Liver (tissue), 8 donors: ENCODE measurements at regions not wholly inside any gene's neighbourhood (a gene's known extent, or its start where the extent isn't known, plus 50 kb on each side); places are given as distances from the start of the nearest gene placed in this dataset.

Experiments
- DNase-seq: peaks from one replicate; pipeline ENCODE4 v3.0.0-alpha.2; 2017; ENCODE audit warnings: low spot score
- H3K27ac ChIP-seq, 2 donors: one replicate each; pipeline ENCODE4 v1.7.0; 2013; ENCODE audit warnings: inconsistent platforms in 2 of 2, low read length in 2 of 2, control low read depth in 1 of 2, low read depth in 1 of 2, mild to moderate bottlenecking in 1 of 2
- H3K27me3 ChIP-seq, 4 donors: one replicate each; pipeline versions ENCODE4 v1.6.1 to v1.7.0; 2013; ENCODE audit warnings: low read length in 3 of 4, inconsistent platforms in 1 of 4, mild to moderate bottlenecking in 1 of 4, moderate library complexity in 1 of 4; ENCODE audit not compliant: control insufficient read depth in 4 of 4, insufficient read depth in 4 of 4
- H3K36me3 ChIP-seq, 4 donors: one replicate each; pipeline versions ENCODE4 v1.6.1 to v1.7.0; 2013; ENCODE audit warnings: low read length in 3 of 4, mild to moderate bottlenecking in 3 of 4, low read depth in 1 of 4, moderate library complexity in 1 of 4; ENCODE audit not compliant: control insufficient read depth in 4 of 4, insufficient read depth in 3 of 4
- H3K4me1 ChIP-seq, 4 donors: one replicate each; pipeline versions ENCODE4 v1.6.1 to v1.7.0; 2013; ENCODE audit warnings: low read length in 3 of 4, mild to moderate bottlenecking in 3 of 4, moderate library complexity in 1 of 4; ENCODE audit not compliant: control insufficient read depth in 4 of 4, insufficient read depth in 4 of 4
- H3K4me3 ChIP-seq, 3 donors: one replicate each; pipeline versions ENCODE4 v1.6.1 to v1.7.0; 2013; ENCODE audit warnings: low read length in 3 of 3, control low read depth in 1 of 3, low read depth in 1 of 3, mild to moderate bottlenecking in 1 of 3
- H3K9ac ChIP-seq, 2 donors: one replicate each; pipeline ENCODE4 v1.7.0; 2013; ENCODE audit warnings: low read length in 2 of 2, mild to moderate bottlenecking in 2 of 2, moderate library complexity in 2 of 2, control low read depth in 1 of 2, low read depth in 1 of 2
- H3K9me3 ChIP-seq, 4 donors: one replicate each; pipeline versions ENCODE4 v1.6.1 to v1.7.0; 2013; ENCODE audit warnings: low read length in 3 of 4; ENCODE audit not compliant: control insufficient read depth in 4 of 4
- CTCF ChIP-seq: fragments of 150-350 bp; IDR thresholded peaks from 2 replicates; pipeline ENCODE4 v1.5.1; 2017; ENCODE audit warnings: improper control_type of control experiment, low read depth, low read length; ENCODE audit not compliant: missing input control
- EGR1 ChIP-seq, 2 donors: IDR thresholded peaks; 2 replicates each; pipeline ENCODE4 v1.6.1; 2016 to 2018; ENCODE audit warnings: antibody characterized with exemption in 2 of 2, low read depth in 2 of 2
- FOXA1 ChIP-seq: IDR thresholded peaks from 2 replicates; pipeline ENCODE4 v1.6.1; 2016; ENCODE audit warnings: antibody characterized with exemption
- FOXA2 ChIP-seq: IDR thresholded peaks from 2 replicates; pipeline ENCODE4 v1.6.1; 2016; ENCODE audit warnings: antibody characterized with exemption
- GABPA ChIP-seq, 2 donors: IDR thresholded peaks in 1 of 2; conservative IDR thresholded peaks in 1 of 2; 2 replicates each; pipeline ENCODE4 v1.6.1; 2016; ENCODE audit warnings: antibody characterized with exemption in 2 of 2, mild to moderate bottlenecking in 1 of 2, moderate library complexity in 1 of 2
- HNF4A ChIP-seq, 2 donors: conservative IDR thresholded peaks; 2 replicates each; pipeline ENCODE4 v1.6.1; 2016; ENCODE audit warnings: antibody characterized with exemption in 2 of 2, mild to moderate bottlenecking in 2 of 2
- HNF4G ChIP-seq: IDR thresholded peaks from 2 replicates; pipeline ENCODE4 v1.6.1; 2016; ENCODE audit warnings: antibody characterized with exemption
- JUND ChIP-seq, 2 donors: IDR thresholded peaks; 2 replicates each; pipeline ENCODE4 v1.6.1; 2016; ENCODE audit warnings: antibody characterized with exemption in 2 of 2
- MAX ChIP-seq: IDR thresholded peaks from 2 replicates; pipeline ENCODE4 v1.6.1; 2016; ENCODE audit warnings: antibody characterized with exemption
- NR2F2 ChIP-seq: IDR thresholded peaks from 2 replicates; pipeline ENCODE4 v1.6.1; 2016; ENCODE audit warnings: antibody characterized with exemption
- RAD21 ChIP-seq, 2 donors: IDR thresholded peaks; 2 replicates each; pipeline ENCODE4 v1.6.1; 2016; ENCODE audit warnings: antibody characterized with exemption in 2 of 2, mild to moderate bottlenecking in 2 of 2
- REST ChIP-seq: IDR thresholded peaks from 2 replicates; pipeline ENCODE4 v1.6.1; 2016; ENCODE audit warnings: antibody characterized with exemption, mild to moderate bottlenecking
- RXRA ChIP-seq, 2 donors: IDR thresholded peaks; 2 replicates each; pipeline ENCODE4 v1.6.1; 2017 to 2018; ENCODE audit warnings: antibody characterized with exemption in 2 of 2, mild to moderate bottlenecking in 1 of 2
- SP1 ChIP-seq: IDR thresholded peaks from 2 replicates; pipeline ENCODE4 v1.6.1; 2018; ENCODE audit warnings: antibody characterized with exemption, mild to moderate bottlenecking
- TAF1 ChIP-seq: conservative IDR thresholded peaks from 2 replicates; pipeline ENCODE4 v1.6.1; 2016; ENCODE audit warnings: antibody characterized with exemption, mild to moderate bottlenecking
- YY1 ChIP-seq: IDR thresholded peaks from 2 replicates; pipeline ENCODE4 v1.6.1; 2016; ENCODE audit warnings: antibody characterized with exemption, mild to moderate bottlenecking
- ZBTB33 ChIP-seq: IDR thresholded peaks from 2 replicates; pipeline ENCODE4 v1.6.1; 2016; ENCODE audit warnings: antibody characterized with exemption
- WGBS: extraction: QIAGEN DNeasy Blood & Tissue Kit; methylation state at CpG from one replicate; pipeline ENCODE4 v1.1.7; 2013; 5-methylcytosine and 5-hydroxymethylcytosine counted together
- donor health status: healthy.
- donor health status: healthy.
- donor health status: healthy.
- donor health status: healthy.
- donor health status: healthy.

GRCh38 chr18:25771796-25772195, 318.6 kb downstream of the SS18 start:
- H3K9ac ChIP-seq: no peak overlapping the region
- no peak overlapping the region for H3K4me3 ChIP-seq
- no peak for DNase-seq
- no peaks in the 10 kb centered on the region for H3K36me3 ChIP-seq
- no peaks in the 10 kb centered on the region for H3K4me1 ChIP-seq
- 82% methylated on average over 3 of the region's 3 CpGs for WGBS
- H3K27me3 ChIP-seq: no peaks in the 10 kb centered on the region
- no peak for TF ChIP-seq TAF1
- no peak for TF ChIP-seq ZBTB33
- no peak for TF ChIP-seq CTCF
- no peak overlapping the region for H3K27ac ChIP-seq
- H3K9me3 ChIP-seq: no peaks in the 10 kb centered on the region

- no peak overlapping the region for H3K9ac ChIP-seq
- H3K27me3 ChIP-seq: peaks cover 0 to 3% (median 0%) of the 10 kb centered on the region in 4 donors
- H3K27ac ChIP-seq: no peak overlapping the region
- WGBS: 73% methylated on average over 4 of the region's 4 CpGs
- H3K36me3 ChIP-seq: no peaks in the 10 kb centered on the region
- H3K9me3 ChIP-seq: no peaks in the 10 kb centered on the region
- H3K4me1 ChIP-seq: no peaks in the 10 kb centered on the region
- no peak overlapping the region for H3K4me3 ChIP-seq
- no peak for DNase-seq
- TF ChIP-seq RAD21 (IDR thresholded peaks at IDR 0.05) (no peak), REST (no peak), HNF4A (conservative IDR thresholded peaks at IDR 0.05) (no peak), FOXA2 (no peak), GABPA (IDR thresholded peaks at IDR 0.05 in 1 of 2, conservative IDR thresholded peaks at IDR 0.05 in 1 of 2) (no peak), MAX (no peak), CTCF (no peak), RXRA (IDR thresholded peaks at IDR 0.05) (no peak), TAF1 (no peak), FOXA1 (no peak), JUND (IDR thresholded peaks at IDR 0.05) (no peak), YY1 (no peak), ZBTB33 (no peak), SP1 (no peak), NR2F2 (no peak), EGR1 (IDR thresholded peaks at IDR 0.05; ENCODE audit: low read depth in 2 of 2) (no peak), HNF4G (no peak)
Observed at GRCh38 chr18:25764777-25765176, 325.6 kb downstream of the SS18 start.
